PC-9 (cell line): ENCODE measurements at regions not wholly inside any gene's neighbourhood (a gene's known extent, or its start where the extent isn't known, plus 50 kb on each side); places are given as distances from the start of the nearest gene placed in this dataset.

ENCODE experiments used
- BruUV-seq: library from RNA; stranded (reverse); fragments of 400-500 nt; replicated peaks from 2 replicates; lab custom pipeline; 2021; lab: Mats Ljungman, UMichigan
- CTCF ChIA-PET: fragments of 300-600 bp; sonication (Branson Sonifier 250); formaldehyde crosslinking; loops from one replicate; lab custom pipeline; 2022; ENCODE audit warnings: antibody characterized with exemption; lab: Charles Lee
- POLR2A ChIA-PET: fragments of 300-600 bp; sonication (Branson Sonifier 250); formaldehyde crosslinking; loops from one replicate; lab custom pipeline; 2022; ENCODE audit warnings: antibody characterized with exemption; ENCODE audit not compliant: unreplicated experiment; lab: Charles Lee
- DNase-seq, 2 experiments: peaks; one replicate each; pipeline versions ENCODE4 v3.0.0 to v3.0.0-alpha.2; 2015 to 2022; ENCODE audit warnings: mixed read lengths in 1 of 2
- H2AFZ ChIP-seq: fragments of 200-600 bp; sonication (generic); 2 replicates; pipeline ENCODE4 v1.8.1; 2017; ENCODE audit warnings: antibody characterized with exemption
- H3F3A ChIP-seq: fragments of 200-600 bp; sonication (generic); 2 replicates; pipeline ENCODE4 v1.8.1; 2017; ENCODE audit warnings: antibody characterized with exemption, mild to moderate bottlenecking, low read depth; ENCODE audit not compliant: insufficient read depth
- H3K27ac ChIP-seq: fragments of 200-600 bp; sonication (generic); 2 replicates; pipeline ENCODE4 v1.6.1; 2016; ENCODE audit warnings: mixed run types
- H3K27me3 ChIP-seq: fragments of 200-600 bp; sonication (generic); 2 replicates; pipeline ENCODE4 v1.6.1; 2016; ENCODE audit warnings: low read depth, mixed run types; ENCODE audit not compliant: insufficient read depth
- H3K36me3 ChIP-seq: fragments of 200-600 bp; sonication (generic); 2 replicates; pipeline ENCODE4 v1.6.1; 2016; ENCODE audit warnings: low read depth, mixed run types
- H3K4me1 ChIP-seq: fragments of 200-600 bp; sonication (generic); replicated peaks from 2 replicates; pipeline ENCODE4 v1.6.1; 2016; ENCODE audit warnings: mixed run types; ENCODE audit not compliant: insufficient read depth
- H3K4me2 ChIP-seq: fragments of 200-600 bp; sonication (generic); 2 replicates; pipeline ENCODE4 v1.6.1; 2017; ENCODE audit warnings: mixed run types
- H3K4me3 ChIP-seq: fragments of 200-600 bp; sonication (generic); 2 replicates; pipeline ENCODE4 v1.6.1; 2016; ENCODE audit warnings: mixed run types
- H3K79me2 ChIP-seq: fragments of 200-600 bp; sonication (generic); 2 replicates; pipeline ENCODE4 v1.6.1; 2017; ENCODE audit warnings: low read depth, mixed run types
- H3K9me2 ChIP-seq: fragments of 200-600 bp; sonication (generic); 2 replicates; pipeline ENCODE4 v1.8.1; 2017; ENCODE audit warnings: mild to moderate bottlenecking; ENCODE audit not compliant: insufficient read depth
- H3K9me3 ChIP-seq: fragments of 200-600 bp; sonication (generic); 2 replicates; pipeline ENCODE4 v1.8.1; 2016; ENCODE audit warnings: low read depth; ENCODE audit not compliant: insufficient read depth
- H4K20me1 ChIP-seq: fragments of 200-600 bp; sonication (generic); 2 replicates; pipeline ENCODE4 v1.8.1; 2017; ENCODE audit not compliant: insufficient read depth
- CTCF ChIP-seq: fragments of 200-600 bp; sonication (generic); conservative IDR thresholded peaks from 2 replicates; pipeline ENCODE4 v1.6.1; 2017; ENCODE audit warnings: mixed run types, antibody characterized with exemption, mild to moderate bottlenecking, moderate library complexity
- EZH2 ChIP-seq: fragments of 200-600 bp; sonication (generic); IDR thresholded peaks from 2 replicates; pipeline ENCODE4 v1.8.0; 2017; ENCODE audit warnings: antibody characterized with exemption, low read depth
- intact Hi-C: fragments of 100-400 bp; cut with micrococcal nuclease; formaldehyde crosslinking; loops from one replicate; pipeline ENCODE4 v1.10.0; 2022; ENCODE audit not compliant: unreplicated experiment

GRCh38 chr22:48052621-48052890, 1290.1 kb downstream of the TBC1D22A start:
- H3K79me2 ChIP-seq, result no peaks in the 10 kb centered on the region
- no peaks in the 10 kb centered on the region for H3K4me1 ChIP-seq
- H3K27me3 ChIP-seq, result peaks cover 99% of the 10 kb centered on the region
- POLR2A ChIA-PET, result no interaction called here
- no TSS peak for BruUV-seq
- intact Hi-C loops, result no loop called here
- H3K27ac ChIP-seq, result no peak overlapping the region
- H3K36me3 ChIP-seq, result no peaks in the 10 kb centered on the region
- H3K9me2 ChIP-seq, result no peaks in the 10 kb centered on the region
- CTCF ChIA-PET, result no interaction called here
- H3K4me2 ChIP-seq, result no peak overlapping the region
- TF ChIP-seq CTCF, result no peak
- no peak for TF ChIP-seq EZH2
- no peaks in the 10 kb centered on the region for H3K9me3 ChIP-seq
- no peak overlapping the region for H2AFZ ChIP-seq
- DNase-seq, result no peak
- no peak overlapping the region for H3K4me3 ChIP-seq
- H3F3A ChIP-seq, result no peaks in the 10 kb centered on the region
- H4K20me1 ChIP-seq, result no peaks in the 10 kb centered on the region

GRCh38 chr22:48051796-48052620, 1289.6 kb downstream of the TBC1D22A start:
- H3K4me2 ChIP-seq, result no peak overlapping the region
- no peaks in the 10 kb centered on the region for H3F3A ChIP-seq
- CTCF ChIA-PET, result no interaction called here
- POLR2A ChIA-PET, result no interaction called here
- H2AFZ ChIP-seq, result no peak overlapping the region
- H4K20me1 ChIP-seq, result no peaks in the 10 kb centered on the region
- no TSS peak for BruUV-seq
- intact Hi-C loops, result no loop called here
- H3K36me3 ChIP-seq, result no peaks in the 10 kb centered on the region
- TF ChIP-seq CTCF, result no peak
- no peak for TF ChIP-seq EZH2
- no peaks in the 10 kb centered on the region for H3K9me3 ChIP-seq
- H3K79me2 ChIP-seq, result no peaks in the 10 kb centered on the region
- no peaks in the 10 kb centered on the region for H3K4me1 ChIP-seq
- no peak for DNase-seq
- H3K4me3 ChIP-seq, result no peak overlapping the region
- H3K27ac ChIP-seq, result no peak overlapping the region
- no peaks in the 10 kb centered on the region for H3K9me2 ChIP-seq
- H3K27me3 ChIP-seq, result peaks cover 99% of the 10 kb centered on the region

- H3K9me3 ChIP-seq, result no peaks in the 10 kb centered on the region
- DNase-seq, result no peak
- H3K36me3 ChIP-seq, result no peaks in the 10 kb centered on the region
- no peak overlapping the region for H3K4me2 ChIP-seq
- no peaks in the 10 kb centered on the region for H3K79me2 ChIP-seq
- POLR2A ChIA-PET, result no interaction called here
- H3K9me2 ChIP-seq, result no peaks in the 10 kb centered on the region
- intact Hi-C loops, result no loop called here
- H3K27me3 ChIP-seq, result peaks cover 99% of the 10 kb centered on the region
- no peak overlapping the region for H3K27ac ChIP-seq
- no peak overlapping the region for H3K4me3 ChIP-seq
- no peaks in the 10 kb centered on the region for H4K20me1 ChIP-seq
- H3K4me1 ChIP-seq, result no peaks in the 10 kb centered on the region
- H2AFZ ChIP-seq, result no peak overlapping the region
- BruUV-seq, result no TSS peak
- H3F3A ChIP-seq, result no peaks in the 10 kb centered on the region
- TF ChIP-seq CTCF (no peak), EZH2 (no peak)
- CTCF ChIA-PET, result no interaction called here
Observed at GRCh38 chr22:48050836-48051235, 1288.4 kb downstream of the TBC1D22A start.
